Stimulated activated CD4-positive, alpha-beta T cell treated with anti-CD3 and anti-CD28 coated beads, Interleukin-1b, Interleukin-23, amount 100 ng/mL, for 24 hours (primary cell): ENCODE measurements at regions not wholly inside any gene's neighbourhood (a gene's known extent, or its start where the extent isn't known, plus 50 kb on each side); places are given as distances from the start of the nearest gene placed in this dataset.
"Not testable (repeated sequence)": the region's sequence is repeated elsewhere in the genome, so short reads cannot be mapped to it uniquely, and the experiment has no call there.

Experiments
- DNase-seq, 4 experiments: peaks; one replicate each; pipeline ENCODE4 v3.0.0-alpha.2; 2020; ENCODE audit warnings: low read depth in 4 of 4, low spot score in 1 of 4

DNA sequence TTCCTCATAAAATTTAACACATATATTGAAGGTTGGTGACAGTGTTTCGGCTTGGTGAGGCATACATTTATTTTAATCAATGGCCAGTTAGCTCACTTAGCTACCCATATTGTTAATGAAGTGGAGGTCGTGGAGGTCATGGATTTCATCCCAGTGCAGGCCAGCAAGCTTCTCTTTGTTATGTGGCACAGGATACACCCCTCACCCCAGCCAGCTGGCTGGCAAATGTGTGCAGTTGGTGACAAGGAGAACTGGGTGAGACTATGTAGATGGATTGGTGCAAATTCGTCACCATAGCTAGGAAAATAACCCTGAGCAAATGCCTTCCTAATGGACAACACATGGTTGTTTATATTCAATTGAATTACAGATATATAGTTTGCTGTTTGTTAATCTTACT lies 50.5 kb upstream of the FOXP2 start:
- DNase-seq: no peak

DNA sequence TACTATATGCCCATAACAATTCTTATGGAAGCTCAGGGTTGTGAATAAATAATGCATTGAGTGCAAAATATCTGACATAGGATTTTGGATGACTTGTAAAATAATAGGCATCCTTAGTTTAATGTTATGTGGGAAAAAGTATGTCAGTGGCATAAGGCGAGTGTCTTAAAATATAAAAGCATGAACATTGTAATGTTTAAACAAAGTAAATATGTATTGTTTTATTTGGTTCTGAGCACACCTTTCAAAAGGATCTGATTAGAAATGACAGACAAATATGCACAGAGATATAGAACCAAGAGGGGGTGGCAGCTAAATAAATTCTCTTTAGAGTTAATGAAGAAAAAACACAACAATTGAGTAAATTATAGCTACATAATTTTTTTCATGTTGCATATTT lies 51.3 kb upstream of the FOXP2 start:
- no peak for DNase-seq

GRCh38 chr7:114358911-114359310 lies 55.7 kb upstream of the FOXP2 start:
- no peak for DNase-seq

DNA sequence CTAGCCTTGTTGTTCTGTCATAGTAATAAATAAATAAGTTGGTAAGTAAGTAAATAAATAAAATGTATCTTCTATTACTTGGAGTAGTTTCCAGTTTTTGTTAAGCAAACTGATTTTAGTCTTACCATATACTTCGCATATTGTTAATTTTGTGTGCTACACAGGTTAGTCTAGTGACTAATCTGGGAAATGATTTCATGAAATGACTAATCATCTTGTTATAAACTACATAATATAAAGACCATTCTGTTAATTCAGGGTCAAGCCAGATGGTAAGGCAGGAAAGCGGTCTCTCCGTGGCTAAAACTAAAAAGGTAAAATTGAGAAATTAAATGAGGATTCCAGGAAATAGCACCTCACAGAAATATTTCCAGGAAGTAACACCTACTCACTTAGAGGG lies 58.5 kb upstream of the FOXP2 start:
- no peak for DNase-seq

DNA sequence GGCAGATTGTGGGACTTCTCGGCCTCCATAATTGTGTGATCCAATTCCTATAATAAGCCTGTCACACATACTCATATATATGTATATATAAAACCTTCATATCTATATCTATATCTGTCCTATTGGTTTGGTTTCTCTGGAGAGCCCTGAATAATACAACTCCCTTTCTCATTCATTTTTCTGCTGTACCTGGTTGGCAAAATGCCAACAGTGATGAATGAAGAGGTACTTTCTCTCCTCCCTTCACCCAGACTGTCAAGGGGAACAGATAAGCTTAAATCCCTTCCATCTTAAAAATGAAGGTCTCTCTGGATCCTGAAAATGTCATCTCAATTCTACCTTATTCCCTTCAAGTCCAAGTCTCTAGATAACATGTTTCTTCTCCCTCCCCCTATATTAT lies 60.3 kb upstream of the FOXP2 start:
- DNase-seq: no peak

- DNase-seq: no peak
Observed at GRCh38 chr7:114345494-114345893, 69.1 kb upstream of the FOXP2 start.

- no peak for DNase-seq
Observed at GRCh38 chr7:114343949-114344708, 70.5 kb upstream of the FOXP2 start.

- no peak for DNase-seq
Observed at GRCh38 chr7:114342431-114343179, 72.0 kb upstream of the FOXP2 start.

- no peak for DNase-seq
Observed at GRCh38 chr7:114341648-114342047, 73.0 kb upstream of the FOXP2 start.

DNA sequence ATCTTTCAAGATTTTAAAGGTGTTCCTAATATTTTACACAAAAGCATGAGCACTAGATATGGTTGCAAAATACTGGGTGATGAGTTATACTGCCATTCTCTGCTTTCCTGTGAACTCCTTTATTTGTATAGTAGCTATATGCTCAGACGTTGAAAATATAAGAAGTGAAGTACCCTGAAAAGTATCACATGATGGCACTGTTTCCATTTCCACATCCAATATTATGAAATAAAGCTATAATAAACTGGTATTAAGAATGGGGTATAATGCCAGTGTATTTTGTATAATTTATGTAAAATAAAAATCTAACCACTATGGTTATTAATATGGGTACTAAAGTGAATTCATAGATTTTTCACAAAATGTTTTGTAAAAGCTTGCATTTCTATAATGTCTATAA lies 79.6 kb upstream of the FOXP2 start:
- DNase-seq: no peak

GRCh38 chr7:114329458-114329857 lies 85.2 kb upstream of the FOXP2 start:
- not testable (repeated sequence) for DNase-seq

DNA sequence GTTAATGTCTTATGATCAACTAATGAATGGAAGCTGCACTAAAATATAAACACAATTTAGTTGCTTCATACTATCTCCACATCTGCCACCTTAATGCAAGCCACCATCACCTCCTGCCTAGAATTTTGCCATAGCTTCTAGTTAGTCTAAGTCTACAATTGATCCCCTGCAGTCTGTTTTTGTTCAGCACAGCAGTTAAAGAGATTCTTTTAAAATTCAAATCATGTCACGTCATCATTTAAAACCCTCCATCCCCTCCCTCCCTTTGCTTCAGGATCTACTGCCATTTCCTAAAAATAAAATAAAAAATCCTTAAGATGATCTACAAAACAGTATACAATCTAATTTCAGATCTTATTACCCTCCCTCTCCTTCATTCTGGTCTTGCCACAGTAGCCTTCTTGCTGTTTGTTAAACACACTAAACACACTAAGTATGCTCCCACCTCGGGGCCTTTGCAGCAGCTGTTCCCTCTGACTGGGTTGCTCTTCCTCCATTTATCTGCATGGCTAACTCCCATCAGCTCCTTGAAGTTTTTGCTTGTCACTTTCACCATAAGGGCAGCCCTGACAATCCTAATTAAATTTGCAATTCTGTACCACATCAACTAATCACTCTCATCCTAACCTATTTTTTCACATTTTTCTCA lies 97.0 kb upstream of the FOXP2 start:
- no peak for DNase-seq

GRCh38 chr7:114312649-114313048 lies 102.0 kb upstream of the FOXP2 start:
- DNase-seq: no peak

GRCh38 chr7:114310345-114311110 lies 104.1 kb upstream of the FOXP2 start:
- no peak for DNase-seq

- no peak for DNase-seq
Observed at GRCh38 chr7:114309729-114310128, 104.9 kb upstream of the FOXP2 start.

- DNase-seq: no peak
Observed at GRCh38 chr7:114303301-114303700, 111.3 kb upstream of the FOXP2 start.

GRCh38 chr7:114302858-114303257 lies 111.8 kb upstream of the FOXP2 start:
- DNase-seq: no peak

- no peak for DNase-seq
Observed at GRCh38 chr7:114298011-114298410, 116.6 kb upstream of the FOXP2 start.

GRCh38 chr7:114297121-114297520 lies 117.5 kb upstream of the FOXP2 start:
- no peak for DNase-seq

DNA sequence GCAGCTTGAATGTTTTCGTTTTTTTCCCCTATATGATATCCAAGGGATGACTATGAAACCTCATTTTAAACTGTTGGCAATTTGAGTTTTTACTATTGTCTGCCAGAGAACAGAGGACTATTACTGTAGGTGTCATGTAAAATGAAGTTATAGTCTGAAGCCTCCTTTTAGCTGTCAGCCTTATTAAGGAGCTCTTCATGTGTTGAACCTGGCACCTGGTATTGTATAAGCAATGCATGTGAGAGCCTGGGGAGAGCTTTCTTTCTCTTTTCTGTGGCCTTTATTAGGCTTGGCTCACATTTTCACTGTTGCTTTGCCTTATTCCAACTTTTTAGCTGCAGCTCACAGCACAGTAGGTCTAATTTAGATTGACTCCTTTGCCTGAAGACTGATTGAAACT lies 119.1 kb upstream of the FOXP2 start:
- no peak for DNase-seq

GRCh38 chr7:114294036-114294435 lies 120.6 kb upstream of the FOXP2 start:
- DNase-seq: no peak
